ENCODE measurements at regions not wholly inside any gene's neighbourhood (a gene's known extent, or its start where the extent isn't known, plus 50 kb on each side); places are given as distances from the start of the nearest gene placed in this dataset.
A peak's percentile ranks its signal among the peaks of the same experiment; 100 is the strongest.

- DNase-seq, result no peak
These were observed 300.2 kb downstream of the SOX4 start for GRCh38 chr6:21893793-21894192.

- no peak for DNase-seq
These were observed 302.0 kb downstream of the SOX4 start for GRCh38 chr6:21895555-21895954.

GRCh38 chr6:21898107-21898796 is 304.7 kb downstream of the SOX4 start:
- no peak for DNase-seq

GRCh38 chr6:21899708-21900107 is 306.2 kb downstream of the SOX4 start:
- DNase-seq, result no peak

GRCh38 chr6:21900730-21901129 is 307.2 kb downstream of the SOX4 start:
- DNase-seq, result no peak

- DNase-seq, result no peak
These were observed 309.1 kb downstream of the SOX4 start for GRCh38 chr6:21902628-21903169.

- peak; percentile 13 for DNase-seq
These were observed 312.0 kb downstream of the SOX4 start for GRCh38 chr6:21905531-21905930.

- no peak for DNase-seq
These were observed 313.3 kb downstream of the SOX4 start for GRCh38 chr6:21906826-21907225.

GRCh38 chr6:21907291-21907690 is 313.7 kb downstream of the SOX4 start:
- DNase-seq, result no peak

- DNase-seq, result no peak
These were observed 314.8 kb downstream of the SOX4 start for GRCh38 chr6:21908161-21908848.

GRCh38 chr6:21909321-21909720 is 315.8 kb downstream of the SOX4 start:
- DNase-seq, result no peak

- DNase-seq, result no peak
These were observed 317.7 kb downstream of the SOX4 start for GRCh38 chr6:21911208-21911607.

- no peak for DNase-seq
These were observed 318.7 kb downstream of the SOX4 start for GRCh38 chr6:21912151-21912832.

- peak; percentile 44 for DNase-seq
These were observed 320.8 kb downstream of the SOX4 start for GRCh38 chr6:21914121-21914973.

- DNase-seq, result no peak
These were observed 322.2 kb downstream of the SOX4 start for GRCh38 chr6:21915707-21916260.

- peak; percentile 58 for DNase-seq
These were observed 324.5 kb downstream of the SOX4 start for GRCh38 chr6:21918041-21918440.

GRCh38 chr6:21918666-21919065 is 325.1 kb downstream of the SOX4 start:
- no peak for DNase-seq

GRCh38 chr6:21922086-21922485 is 328.5 kb downstream of the SOX4 start:
- DNase-seq, result no peak

- DNase-seq, result no peak
These were observed 330.5 kb downstream of the SOX4 start for GRCh38 chr6:21924002-21924401.

GRCh38 chr6:21928827-21929226 is 335.3 kb downstream of the SOX4 start:
- DNase-seq, result no peak

GRCh38 chr6:21931641-21932335 is 338.2 kb downstream of the SOX4 start:
- no peak for DNase-seq

GRCh38 chr6:21933351-21933750 is 339.8 kb downstream of the SOX4 start:
- no peak for DNase-seq

Measured in NCI-H510A (cell line).